ENCODE measurements at regions not wholly inside any gene's neighbourhood (a gene's known extent, or its start where the extent isn't known, plus 50 kb on each side); places are given as distances from the start of the nearest gene placed in this dataset.

DNA sequence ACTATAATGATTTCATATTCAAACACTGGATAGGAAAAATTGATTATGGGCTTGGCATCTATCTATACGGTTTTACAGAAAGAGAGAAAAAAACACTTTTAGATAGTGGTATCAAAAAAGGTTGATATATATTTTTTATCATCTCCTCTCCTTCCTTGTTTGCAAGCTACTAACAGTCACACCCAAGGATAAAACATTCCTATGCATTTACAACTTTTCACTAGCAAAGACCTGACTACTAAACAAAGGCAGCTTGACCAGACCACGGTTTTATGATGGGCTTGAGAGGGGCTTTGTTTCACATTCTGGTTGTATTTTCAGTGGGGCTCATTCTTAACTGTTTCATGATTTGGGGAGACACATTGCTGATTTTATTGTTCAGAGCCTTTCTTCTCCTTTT, 477.6 kb upstream of the CITED2 start:
- WGBS (ENCODE audit: low lambda C conversion rate, missing lambda C conversion rate) = 53% methylated on average over 2 of the region's 2 CpGs
- DNase-seq (ENCODE audit: low spot score) = no peak
- peak overlapping the region; percentile 15 for H2AFZ ChIP-seq
- TF ChIP-seq EZH2 (IDR thresholded peaks at IDR 0.05; ENCODE audit: borderline replicate concordance) (no peak), EZH2phosphoT487 (IDR thresholded peaks at IDR 0.05; ENCODE audit: low read depth, severe bottlenecking, unreplicated experiment) (no peak)
- TF ChIP-seq, protein P1, sequence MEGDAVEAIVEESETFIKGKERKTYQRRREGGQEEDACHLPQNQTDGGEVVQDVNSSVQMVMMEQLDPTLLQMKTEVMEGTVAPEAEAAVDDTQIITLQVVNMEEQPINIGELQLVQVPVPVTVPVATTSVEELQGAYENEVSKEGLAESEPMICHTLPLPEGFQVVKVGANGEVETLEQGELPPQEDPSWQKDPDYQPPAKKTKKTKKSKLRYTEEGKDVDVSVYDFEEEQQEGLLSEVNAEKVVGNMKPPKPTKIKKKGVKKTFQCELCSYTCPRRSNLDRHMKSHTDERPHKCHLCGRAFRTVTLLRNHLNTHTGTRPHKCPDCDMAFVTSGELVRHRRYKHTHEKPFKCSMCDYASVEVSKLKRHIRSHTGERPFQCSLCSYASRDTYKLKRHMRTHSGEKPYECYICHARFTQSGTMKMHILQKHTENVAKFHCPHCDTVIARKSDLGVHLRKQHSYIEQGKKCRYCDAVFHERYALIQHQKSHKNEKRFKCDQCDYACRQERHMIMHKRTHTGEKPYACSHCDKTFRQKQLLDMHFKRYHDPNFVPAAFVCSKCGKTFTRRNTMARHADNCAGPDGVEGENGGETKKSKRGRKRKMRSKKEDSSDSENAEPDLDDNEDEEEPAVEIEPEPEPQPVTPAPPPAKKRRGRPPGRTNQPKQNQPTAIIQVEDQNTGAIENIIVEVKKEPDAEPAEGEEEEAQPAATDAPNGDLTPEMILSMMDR (IDR thresholded peaks at IDR 0.05; ENCODE audit: poor library complexity) = no peak
- peaks cover 54% of the 10 kb centered on the region for H3K4me1 ChIP-seq (ENCODE audit: insufficient read depth)
- H4K20me1 ChIP-seq (ENCODE audit: insufficient read depth, poor library complexity, severe bottlenecking) = no peaks in the 10 kb centered on the region
- no peaks in the 10 kb centered on the region for H3K27me3 ChIP-seq
- H3K79me2 ChIP-seq = no peaks in the 10 kb centered on the region
- H3K4me2 ChIP-seq = peak overlapping the region; percentile 51
- H3K9me3 ChIP-seq (ENCODE audit: low read depth) = no peaks in the 10 kb centered on the region
- no peaks in the 10 kb centered on the region for H3K9me2 ChIP-seq (replicated peaks; ENCODE audit: insufficient read depth)
- H3K27ac ChIP-seq = peak overlapping the region; percentile 82
- H3K36me3 ChIP-seq (replicated peaks; ENCODE audit: insufficient read depth, low read depth) = no peaks in the 10 kb centered on the region
- H3K4me3 ChIP-seq = no peak overlapping the region

DNA sequence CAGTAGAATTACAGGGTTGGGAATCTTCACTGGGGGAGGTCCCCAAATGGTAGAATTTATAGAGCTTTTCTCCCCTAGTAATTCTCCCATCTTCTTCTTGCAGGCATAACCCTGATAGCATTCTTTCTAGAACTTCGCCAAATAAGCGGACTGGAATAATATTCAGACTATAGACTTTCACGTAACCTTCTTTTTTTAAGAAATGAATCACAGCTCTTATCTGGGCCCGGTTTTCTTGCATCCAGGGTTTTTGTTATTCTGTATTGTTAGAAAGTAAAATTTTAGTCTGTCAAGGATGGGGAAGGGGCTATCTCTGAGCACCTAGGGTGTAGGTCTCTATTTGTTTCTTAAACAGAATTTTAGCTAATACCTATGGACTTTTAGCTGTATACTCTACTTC, 476.8 kb upstream of the CITED2 start:
- DNase-seq (ENCODE audit: low spot score) = no peak
- Histone ChIP-seq H3K4me3 (no peak overlapping the region), H2AFZ (no peak overlapping the region), H3K27ac (peak overlapping the region; percentile 82), H3K9me3 (ENCODE audit: low read depth) (no peaks in the 10 kb centered on the region), H3K36me3 (replicated peaks; ENCODE audit: insufficient read depth, low read depth) (no peaks in the 10 kb centered on the region), H3K9me2 (replicated peaks; ENCODE audit: insufficient read depth) (no peaks in the 10 kb centered on the region), H3K79me2 (no peaks in the 10 kb centered on the region), H4K20me1 (ENCODE audit: insufficient read depth, poor library complexity, severe bottlenecking) (no peaks in the 10 kb centered on the region), H3K27me3 (no peaks in the 10 kb centered on the region), H3K4me1 (ENCODE audit: insufficient read depth) (peaks cover 56% of the 10 kb centered on the region), H3K4me2 (no peak overlapping the region)
- WGBS (ENCODE audit: low lambda C conversion rate, missing lambda C conversion rate) = 36% methylated on average over 4 of the region's 4 CpGs
- TF ChIP-seq, protein P1 (IDR thresholded peaks at IDR 0.05; ENCODE audit: poor library complexity) = no peak
- TF ChIP-seq EZH2phosphoT487 (IDR thresholded peaks at IDR 0.05; ENCODE audit: low read depth, severe bottlenecking, unreplicated experiment) (no peak), EZH2 (IDR thresholded peaks at IDR 0.05; ENCODE audit: borderline replicate concordance) (no peak)

DNA sequence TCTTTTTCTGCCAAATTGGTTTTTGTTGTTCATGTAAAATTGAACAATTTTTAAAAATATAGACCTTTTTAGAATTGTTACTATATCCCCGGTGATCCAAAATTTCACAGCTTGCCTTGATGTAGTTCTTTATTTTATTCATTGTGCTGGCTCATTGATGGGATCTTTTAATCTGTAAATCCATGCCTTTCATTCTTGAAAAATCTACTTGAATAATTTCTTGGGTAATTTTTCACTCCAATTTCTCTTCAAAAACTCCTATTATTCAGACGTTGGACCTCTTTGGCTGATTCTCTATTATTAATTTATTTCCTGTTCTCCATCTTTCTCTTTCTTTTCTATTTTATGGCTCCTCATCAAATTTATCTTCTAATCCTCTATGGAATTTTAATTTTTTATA, 476.1 kb upstream of the CITED2 start:
- no peak for DNase-seq (ENCODE audit: low spot score)
- Histone ChIP-seq H3K27me3 (no peaks in the 10 kb centered on the region), H3K36me3 (replicated peaks; ENCODE audit: insufficient read depth, low read depth) (no peaks in the 10 kb centered on the region), H2AFZ (no peak overlapping the region), H3K9me3 (ENCODE audit: low read depth) (no peaks in the 10 kb centered on the region), H3K9me2 (replicated peaks; ENCODE audit: insufficient read depth) (no peaks in the 10 kb centered on the region), H3K79me2 (no peaks in the 10 kb centered on the region), H3K4me3 (no peak overlapping the region), H4K20me1 (ENCODE audit: insufficient read depth, poor library complexity, severe bottlenecking) (no peaks in the 10 kb centered on the region), H3K4me2 (no peak overlapping the region), H3K4me1 (ENCODE audit: insufficient read depth) (peaks cover 49% of the 10 kb centered on the region), H3K27ac (no peak overlapping the region)
- TF ChIP-seq EZH2phosphoT487 (IDR thresholded peaks at IDR 0.05; ENCODE audit: low read depth, severe bottlenecking, unreplicated experiment) (no peak), EZH2 (IDR thresholded peaks at IDR 0.05; ENCODE audit: borderline replicate concordance) (no peak)
- TF ChIP-seq, protein P1 (IDR thresholded peaks at IDR 0.05; ENCODE audit: poor library complexity) = no peak
- WGBS (ENCODE audit: low lambda C conversion rate, missing lambda C conversion rate) = 96% methylated on average over 2 of the region's 2 CpGs

DNA sequence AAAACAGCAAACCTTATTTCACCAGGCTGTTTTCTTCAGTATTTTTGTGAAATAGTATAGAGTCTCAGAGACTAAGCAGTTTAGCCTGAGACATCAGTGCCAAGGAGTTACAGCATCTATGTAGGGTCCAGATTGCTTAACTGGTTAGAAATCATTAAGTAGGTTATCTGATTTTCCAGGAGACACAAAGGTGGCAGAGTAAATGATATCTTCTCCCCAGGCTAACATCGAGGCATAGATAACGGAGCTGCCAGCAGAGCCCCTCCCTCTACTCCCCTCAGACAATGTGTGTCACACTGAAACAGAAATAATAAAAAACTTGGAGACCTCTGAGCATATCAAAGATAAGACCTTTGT, 473.0 kb upstream of the CITED2 start:
- 2% methylated on average over 2 of the region's 2 CpGs for WGBS (ENCODE audit: low lambda C conversion rate, missing lambda C conversion rate)
- Histone ChIP-seq H3K4me2 (peak overlapping the region; percentile 34), H3K27me3 (no peaks in the 10 kb centered on the region), H2AFZ (no peak overlapping the region), H3K4me1 (ENCODE audit: insufficient read depth) (peaks cover 22% of the 10 kb centered on the region), H3K79me2 (no peaks in the 10 kb centered on the region), H3K9me2 (replicated peaks; ENCODE audit: insufficient read depth) (no peaks in the 10 kb centered on the region), H3K9me3 (ENCODE audit: low read depth) (no peaks in the 10 kb centered on the region), H4K20me1 (ENCODE audit: insufficient read depth, poor library complexity, severe bottlenecking) (no peaks in the 10 kb centered on the region), H3K27ac (peak overlapping the region; percentile 48), H3K36me3 (replicated peaks; ENCODE audit: insufficient read depth, low read depth) (no peaks in the 10 kb centered on the region), H3K4me3 (no peak overlapping the region)
- DNase-seq (ENCODE audit: low spot score) = no peak
- TF ChIP-seq EZH2 (IDR thresholded peaks at IDR 0.05; ENCODE audit: borderline replicate concordance) = no peak
- TF ChIP-seq, protein P1 (IDR thresholded peaks at IDR 0.05; ENCODE audit: poor library complexity) = no peak
- no peak for TF ChIP-seq EZH2phosphoT487 (IDR thresholded peaks at IDR 0.05; ENCODE audit: low read depth, severe bottlenecking, unreplicated experiment)

Measured in hepatocyte (in vitro differentiated cells).